Kidney (tissue), 13 donors: ENCODE measurements at regions not wholly inside any gene's neighbourhood (a gene's known extent, or its start where the extent isn't known, plus 50 kb on each side); places are given as distances from the start of the nearest gene placed in this dataset.

ENCODE experiments used
- DNase-seq, 5 donors: peaks; one replicate each; pipeline ENCODE4 v3.0.0-alpha.2; 2013 to 2020
- FAIRE-seq: peaks from 2 replicates; lab custom pipeline; 2012; peaks lifted over from hg19 to GRCh38; lab: Jason Lieb, UNC
- H3K27ac ChIP-seq, 2 donors: one replicate each; pipeline ENCODE4 v1.7.0; 2013; ENCODE audit warnings: low read depth in 2 of 2, low read length in 2 of 2, inconsistent platforms in 1 of 2
- H3K27me3 ChIP-seq: one replicate; pipeline ENCODE4 v1.7.1; 2013; ENCODE audit warnings: low read length, inconsistent platforms; ENCODE audit not compliant: control insufficient read depth, insufficient read depth
- H3K36me3 ChIP-seq, 3 donors: one replicate each; pipeline versions ENCODE4 v1.7.0 to v1.7.1; 2013; ENCODE audit warnings: low read length in 3 of 3, control low read depth in 1 of 3, inconsistent platforms in 1 of 3; ENCODE audit not compliant: insufficient read depth in 3 of 3, control insufficient read depth in 2 of 3
- H3K4me1 ChIP-seq, 3 donors: one replicate each; pipeline versions ENCODE4 v1.7.0 to v1.7.1; 2013; ENCODE audit warnings: low read length in 3 of 3, inconsistent platforms in 1 of 3, low read depth in 1 of 3; ENCODE audit not compliant: control insufficient read depth in 2 of 3, insufficient read depth in 2 of 3
- H3K4me3 ChIP-seq, 3 donors: one replicate each; pipeline versions ENCODE4 v1.7.0 to v1.8.1; 2013; ENCODE audit warnings: low read length in 3 of 3, control low read depth in 1 of 3, inconsistent platforms in 1 of 3
- H3K9ac ChIP-seq, 3 donors: one replicate each; pipeline versions ENCODE4 v1.7.0 to v1.7.1; 2013; ENCODE audit warnings: low read length in 3 of 3, control low read depth in 1 of 3, inconsistent platforms in 1 of 3
- H3K9me3 ChIP-seq, 3 donors: one replicate each; pipeline versions ENCODE4 v1.7.0 to v1.7.1; 2013; ENCODE audit warnings: low read length in 3 of 3, control low read depth in 1 of 3, inconsistent platforms in 1 of 3; ENCODE audit not compliant: control insufficient read depth in 2 of 3, insufficient read depth in 1 of 3
- CTCF ChIP-seq: IDR thresholded peaks from 3 replicates; pipeline ENCODE4 v1.5.1; 2012; ENCODE audit warnings: mild to moderate bottlenecking, moderate library complexity, borderline replicate concordance; ENCODE audit not compliant: insufficient read depth; ENCODE audit errors: extremely low read depth
- intact Hi-C: fragments of 100-400 bp; cut with DNase I; formaldehyde crosslinking; loops from one replicate; pipeline ENCODE4 v1.11.1; 2022
- donor health status: control.
- donor health status: control.
- donor health status: control.
- donor health status: control.
- donor health status: control.
- donor health status: DM: yes; HTN: yes; CAD: no.
- donor health status: Normal renal cell carcinoma (clear cell type).

DNA sequence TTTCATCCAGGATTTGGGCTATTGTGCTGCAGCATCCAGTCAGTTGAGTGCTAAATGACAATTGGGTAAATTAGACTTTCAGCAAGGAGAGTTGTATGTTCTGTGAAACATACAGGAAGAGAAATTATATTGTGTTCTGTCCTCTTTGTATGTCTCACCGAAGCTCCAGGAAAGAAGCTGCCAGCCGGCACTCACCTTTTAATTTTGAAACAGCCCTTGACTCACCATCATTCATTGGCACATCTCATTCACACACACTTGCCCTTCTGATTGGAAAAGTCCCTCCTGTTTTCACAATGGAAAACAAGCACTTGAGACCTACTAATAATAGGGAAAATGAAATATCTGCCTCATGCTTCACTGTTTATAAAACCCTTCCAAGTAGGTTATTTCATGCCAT, 495.6 kb downstream of the RPS24 start:
- H3K4me1 ChIP-seq: no peaks in the 10 kb centered on the region
- H3K27ac ChIP-seq: no peak overlapping the region
- no peak for TF ChIP-seq CTCF
- H3K9ac ChIP-seq: no peak overlapping the region
- FAIRE-seq: no peak
- intact Hi-C loops: no loop called here
- no peaks in the 10 kb centered on the region for H3K9me3 ChIP-seq
- no peaks in the 10 kb centered on the region for H3K27me3 ChIP-seq
- no peaks in the 10 kb centered on the region for H3K36me3 ChIP-seq
- DNase-seq: no peak
- H3K4me3 ChIP-seq: no peak overlapping the region

GRCh38 chr10:78531088-78531487, 497.4 kb downstream of the RPS24 start:
- TF ChIP-seq CTCF: no peak
- DNase-seq (no peak), FAIRE-seq (no peak)
- no peak overlapping the region for H3K27ac ChIP-seq
- no peaks in the 10 kb centered on the region for H3K9me3 ChIP-seq
- H3K4me1 ChIP-seq: no peaks in the 10 kb centered on the region
- no peak overlapping the region for H3K4me3 ChIP-seq
- intact Hi-C loops: no loop called here
- no peaks in the 10 kb centered on the region for H3K27me3 ChIP-seq
- no peak overlapping the region for H3K9ac ChIP-seq
- no peaks in the 10 kb centered on the region for H3K36me3 ChIP-seq

DNA sequence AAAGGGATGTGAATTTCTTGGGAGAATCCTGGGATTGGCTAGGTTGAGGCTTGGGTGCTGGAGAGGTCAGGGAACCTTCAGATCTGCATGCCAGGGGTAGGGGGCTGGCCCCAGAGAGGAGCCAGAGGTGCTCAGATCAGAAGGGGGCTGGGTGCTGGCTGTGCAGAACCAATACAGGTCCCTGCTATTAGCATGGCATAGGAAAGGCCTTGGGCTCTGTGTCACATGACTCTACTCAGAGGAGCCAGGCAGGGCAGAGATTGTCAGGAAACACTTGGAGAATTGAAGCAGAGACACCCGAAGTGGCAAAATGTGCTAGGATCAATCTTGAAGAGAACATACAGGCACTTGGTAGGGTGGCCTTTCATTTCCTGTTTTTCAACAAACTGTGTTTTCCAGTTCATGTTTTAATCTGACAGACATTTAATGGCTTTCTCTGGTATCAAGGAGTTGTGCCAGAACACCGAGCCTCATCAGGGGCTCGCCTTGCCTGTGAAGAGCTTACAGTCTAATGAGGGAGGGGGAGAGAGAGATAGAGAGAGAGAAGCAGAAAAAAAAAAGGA, 498.9 kb downstream of the RPS24 start:
- Histone ChIP-seq H3K27ac (no peak overlapping the region), H3K36me3 (no peaks in the 10 kb centered on the region), H3K9ac (no peak overlapping the region), H3K9me3 (no peaks in the 10 kb centered on the region), H3K27me3 (no peaks in the 10 kb centered on the region), H3K4me3 (no peak overlapping the region), H3K4me1 (no peaks in the 10 kb centered on the region)
- DNase-seq (no peak), FAIRE-seq (no peak)
- TF ChIP-seq CTCF: no peak
- intact Hi-C loops: no loop called here

GRCh38 chr10:78533098-78533497, 499.4 kb downstream of the RPS24 start:
- Histone ChIP-seq H3K27ac (no peak overlapping the region), H3K36me3 (no peaks in the 10 kb centered on the region), H3K4me3 (no peak overlapping the region), H3K27me3 (no peaks in the 10 kb centered on the region), H3K4me1 (no peaks in the 10 kb centered on the region), H3K9ac (no peak overlapping the region), H3K9me3 (no peaks in the 10 kb centered on the region)
- TF ChIP-seq CTCF: no peak
- FAIRE-seq (no peak), DNase-seq (no peak)
- intact Hi-C loops: no loop called here
